ENCODE measurements at regions not wholly inside any gene's neighbourhood (a gene's known extent, or its start where the extent isn't known, plus 50 kb on each side); places are given as distances from the start of the nearest gene placed in this dataset.

- no peak for DNase-seq (ENCODE audit: low read depth in 2 of 2, low spot score in 1 of 2)
Observed at GRCh38 chr1:47627016-47627415, 189.2 kb downstream of the FOXD2 start.

DNA sequence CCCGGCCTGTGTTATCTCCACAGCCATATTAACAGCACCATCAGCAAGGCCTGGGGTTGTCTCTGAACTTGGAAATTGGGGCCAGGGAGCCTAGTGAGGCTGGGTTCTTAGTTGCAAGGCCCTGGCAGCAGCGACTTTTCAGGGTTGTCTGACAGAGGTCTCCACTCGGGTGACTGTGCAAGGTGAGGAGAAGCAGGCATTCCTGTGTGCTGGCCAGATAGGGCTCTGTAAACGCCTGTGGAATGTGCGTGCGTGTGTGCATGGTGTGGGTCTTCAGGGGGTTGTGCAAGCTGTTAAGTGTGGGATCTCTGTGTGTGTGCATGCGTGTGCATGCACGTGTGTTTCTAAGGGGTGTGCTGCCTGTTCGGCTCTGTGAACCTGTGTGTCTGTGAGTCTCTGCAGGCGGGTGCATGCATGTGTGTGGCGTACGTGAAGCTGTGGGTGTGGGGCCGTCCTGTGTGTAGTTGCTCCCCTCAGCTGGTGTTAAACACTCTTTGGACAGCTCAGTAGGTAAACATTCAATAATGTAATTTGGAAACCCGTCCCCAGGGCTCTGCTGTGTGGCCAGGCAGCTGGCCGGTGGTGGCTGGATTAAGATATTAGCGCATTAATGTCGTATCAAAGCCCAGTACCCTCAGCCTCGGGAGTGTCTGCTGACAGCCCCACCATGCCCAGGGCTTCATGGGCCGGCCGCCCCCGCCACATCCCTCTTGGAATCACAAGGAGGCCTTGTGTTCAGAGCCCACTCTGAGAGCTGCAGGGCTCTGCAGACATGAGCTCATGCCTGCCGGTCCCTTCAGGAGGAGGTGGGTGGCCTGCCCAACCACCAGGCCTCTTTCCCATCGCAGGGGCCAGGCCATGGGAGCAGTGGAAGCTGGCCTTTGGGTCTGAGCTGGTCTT, 189.9 kb downstream of the FOXD2 start:
- no peak for DNase-seq (ENCODE audit: low read depth in 2 of 2, low spot score in 1 of 2)

DNA sequence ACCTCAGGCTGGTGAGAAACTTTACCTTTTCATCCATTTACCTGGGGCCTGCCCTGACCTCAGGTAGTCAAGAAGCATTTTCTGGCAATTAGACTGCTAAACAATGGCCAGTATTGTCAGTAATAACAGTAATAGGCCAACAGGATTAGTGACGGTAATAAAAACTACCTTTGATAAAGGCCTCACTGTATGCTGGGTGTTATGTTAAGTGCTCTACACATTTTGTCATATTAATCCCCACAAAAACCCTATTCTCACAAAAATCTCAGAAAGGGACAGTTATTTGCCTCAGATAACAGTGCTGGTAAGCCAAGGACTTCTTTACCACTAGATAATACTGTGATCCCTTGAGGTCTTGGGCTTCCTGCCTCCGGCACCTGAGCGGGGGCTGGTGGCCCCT, 191.4 kb downstream of the FOXD2 start:
- DNase-seq (ENCODE audit: low read depth in 2 of 2, low spot score in 1 of 2), result no peak

GRCh38 chr1:47630346-47630745, 192.5 kb downstream of the FOXD2 start:
- no peak for DNase-seq (ENCODE audit: low read depth in 2 of 2, low spot score in 1 of 2)

DNA sequence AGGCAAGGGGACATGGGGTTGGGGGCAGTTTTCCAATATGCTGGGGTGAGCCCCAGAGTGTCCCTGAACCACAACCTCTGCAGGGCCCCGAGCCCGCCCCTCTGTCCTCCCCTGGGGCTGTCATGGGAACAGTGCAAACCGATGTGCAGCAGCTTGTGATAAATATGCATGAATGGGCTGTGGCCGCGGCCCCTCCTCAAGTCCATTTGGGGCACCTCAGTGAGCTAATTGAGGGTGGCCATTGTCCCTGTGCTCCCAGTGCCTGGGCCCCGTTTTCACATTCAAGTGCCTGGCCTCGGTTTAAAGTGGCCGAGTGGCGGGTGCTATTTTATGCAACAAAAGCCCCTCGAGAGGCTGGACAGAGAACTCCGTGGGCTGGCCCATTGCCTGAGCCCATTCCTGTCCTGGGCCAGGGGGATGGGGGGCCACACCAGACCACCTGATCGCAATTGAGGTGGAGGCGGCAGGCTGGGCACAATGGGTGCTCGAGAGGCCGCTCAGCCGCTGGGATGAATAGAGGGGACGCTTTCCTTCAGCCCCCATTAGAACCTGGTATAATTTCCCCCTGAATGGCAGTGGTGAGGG, 193.7 kb downstream of the FOXD2 start:
- DNase-seq (ENCODE audit: low read depth in 2 of 2, low spot score in 1 of 2), result no peak

- no peak for DNase-seq (ENCODE audit: low read depth in 2 of 2, low spot score in 1 of 2)
Observed at GRCh38 chr1:47635111-47635510, 197.3 kb downstream of the FOXD2 start.

GRCh38 chr1:47635597-47635996, 197.8 kb downstream of the FOXD2 start:
- DNase-seq (ENCODE audit: low read depth in 2 of 2, low spot score in 1 of 2), result no peak

DNA sequence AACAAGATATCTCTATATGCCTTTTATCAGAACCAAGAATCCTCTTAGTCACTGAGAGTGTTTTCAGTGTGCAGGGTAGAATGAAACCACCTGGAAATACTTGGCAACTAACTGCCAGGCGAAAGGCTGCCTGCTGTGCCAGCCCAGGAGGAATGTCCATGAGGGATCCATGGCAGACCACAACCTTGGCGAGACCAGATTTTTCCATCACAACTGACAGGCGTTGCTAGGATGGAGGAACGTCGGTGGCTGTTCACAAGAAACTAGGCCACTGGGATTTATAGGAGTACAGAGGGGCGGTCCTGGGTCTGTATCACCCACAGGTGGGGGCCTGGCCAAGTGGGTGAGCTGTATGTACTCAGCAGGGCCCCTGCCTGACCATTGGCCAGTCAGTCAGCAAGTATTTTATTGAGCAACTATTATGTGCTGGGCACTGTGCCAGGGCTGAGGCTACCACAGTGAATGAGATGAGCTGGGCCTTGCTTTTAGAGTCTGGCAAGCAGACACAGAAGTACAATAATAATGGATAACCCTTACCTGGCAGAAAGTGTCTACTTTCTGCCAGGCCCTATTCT, 199.4 kb downstream of the FOXD2 start:
- DNase-seq (ENCODE audit: low read depth in 2 of 2, low spot score in 1 of 2), result no peak

GRCh38 chr1:47638240-47638639, 200.4 kb downstream of the FOXD2 start:
- no peak for DNase-seq (ENCODE audit: low read depth in 2 of 2, low spot score in 1 of 2)

GRCh38 chr1:47638713-47639112, 200.9 kb downstream of the FOXD2 start:
- no peak for DNase-seq (ENCODE audit: low read depth in 2 of 2, low spot score in 1 of 2)

DNA sequence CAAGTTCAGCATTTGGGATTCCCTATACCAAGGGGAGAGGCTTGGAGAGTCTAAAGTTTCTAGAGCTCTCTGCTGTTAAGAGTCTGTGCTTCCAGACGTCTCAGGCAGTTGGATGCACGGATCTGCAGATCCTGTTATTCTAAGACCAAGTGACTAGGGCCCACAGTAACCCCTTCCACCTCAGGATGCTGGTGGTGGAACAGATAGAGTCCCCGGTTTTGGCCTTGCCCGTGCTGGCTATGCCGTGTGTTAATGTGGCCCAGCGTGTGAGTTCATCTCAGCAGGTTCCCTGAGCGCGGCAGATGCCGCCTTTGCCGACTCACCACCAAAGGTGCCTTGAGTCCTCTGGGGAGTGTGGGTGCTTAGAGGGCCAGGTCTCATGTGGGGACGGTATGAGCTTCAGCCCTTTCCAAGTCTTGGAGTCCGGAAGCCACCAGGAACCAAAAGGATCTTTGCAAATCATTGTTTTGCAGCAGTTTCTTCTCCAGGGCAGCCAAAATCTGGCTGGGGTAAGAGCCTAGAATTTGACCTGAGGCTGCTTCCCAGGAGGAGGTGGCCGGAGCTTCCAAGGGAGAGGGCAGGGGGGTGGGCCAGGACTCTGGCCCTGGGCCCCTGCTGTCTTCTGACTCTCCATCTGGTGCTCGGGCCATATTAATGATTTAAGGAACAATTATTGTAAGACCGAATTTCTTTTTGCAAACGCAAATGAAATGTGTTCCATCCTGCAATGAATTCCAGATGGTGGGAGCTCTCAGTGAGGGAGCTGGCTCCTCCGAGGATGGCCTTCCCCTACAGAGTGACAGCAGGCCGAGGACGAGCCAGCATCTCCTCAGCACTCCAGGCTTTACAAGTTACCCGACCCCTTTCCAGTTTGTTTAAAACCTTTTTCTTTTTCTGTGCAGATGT, 205.7 kb downstream of the FOXD2 start:
- no peak for DNase-seq (ENCODE audit: low read depth in 2 of 2, low spot score in 1 of 2)

DNA sequence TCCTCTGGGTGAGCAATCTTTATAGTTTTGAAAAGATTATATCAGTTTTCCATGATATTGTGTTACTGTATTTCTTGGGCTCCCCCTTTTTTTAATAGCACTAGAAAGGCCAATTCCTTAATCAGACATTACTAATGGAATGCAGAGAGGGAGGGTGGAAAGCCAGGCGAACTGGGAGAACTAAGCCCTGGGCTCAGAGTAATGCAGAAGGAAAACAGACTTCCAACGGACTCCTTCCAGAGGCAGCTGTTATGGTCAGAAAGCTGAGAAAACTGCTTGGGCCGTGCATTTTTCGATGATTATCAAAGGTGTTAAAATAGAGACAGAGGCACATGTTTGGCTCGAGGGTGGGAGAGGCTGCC, 206.3 kb downstream of the FOXD2 start:
- no peak for DNase-seq (ENCODE audit: low read depth in 2 of 2, low spot score in 1 of 2)

DNA sequence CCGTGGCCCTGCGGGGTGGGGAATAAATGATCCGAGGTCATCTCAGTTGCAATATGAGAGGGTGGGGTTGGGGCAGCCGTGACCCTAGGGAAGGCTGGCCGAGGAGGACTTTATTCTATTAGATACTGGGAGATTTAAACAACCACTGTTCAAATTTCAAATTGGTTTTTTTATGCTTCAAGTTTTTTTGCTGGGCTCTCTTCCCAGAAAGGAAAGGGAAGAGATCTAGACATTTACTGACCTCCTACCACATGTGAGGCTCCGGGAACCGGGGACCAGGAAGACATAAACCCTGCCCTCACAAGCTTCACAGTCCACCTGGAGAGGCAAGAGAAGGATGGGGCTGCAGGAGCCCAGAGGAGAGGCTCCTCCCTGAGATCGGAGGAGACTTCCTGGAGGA, 207.3 kb downstream of the FOXD2 start:
- no peak for DNase-seq (ENCODE audit: low read depth in 2 of 2, low spot score in 1 of 2)

DNA sequence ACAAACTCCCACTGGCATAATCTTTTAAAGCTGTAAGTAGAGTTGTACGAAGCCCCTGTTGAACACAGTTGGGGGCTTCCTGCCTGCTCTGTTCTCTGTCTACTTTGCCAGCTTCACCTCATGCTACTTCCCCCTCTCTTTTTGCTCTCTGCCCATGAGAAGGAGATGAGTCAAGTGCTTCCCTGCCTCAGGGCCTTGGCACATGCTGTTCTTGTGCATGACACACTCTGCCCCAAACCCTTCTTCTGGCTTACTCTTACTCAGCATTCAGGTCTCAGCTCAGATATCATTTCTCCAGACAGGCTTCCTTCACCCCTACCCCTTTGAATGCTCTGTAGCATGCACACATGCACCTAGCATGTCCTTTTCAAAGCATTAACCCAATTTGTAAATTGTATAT, 208.8 kb downstream of the FOXD2 start:
- no peak for DNase-seq (ENCODE audit: low read depth in 2 of 2, low spot score in 1 of 2)

DNA sequence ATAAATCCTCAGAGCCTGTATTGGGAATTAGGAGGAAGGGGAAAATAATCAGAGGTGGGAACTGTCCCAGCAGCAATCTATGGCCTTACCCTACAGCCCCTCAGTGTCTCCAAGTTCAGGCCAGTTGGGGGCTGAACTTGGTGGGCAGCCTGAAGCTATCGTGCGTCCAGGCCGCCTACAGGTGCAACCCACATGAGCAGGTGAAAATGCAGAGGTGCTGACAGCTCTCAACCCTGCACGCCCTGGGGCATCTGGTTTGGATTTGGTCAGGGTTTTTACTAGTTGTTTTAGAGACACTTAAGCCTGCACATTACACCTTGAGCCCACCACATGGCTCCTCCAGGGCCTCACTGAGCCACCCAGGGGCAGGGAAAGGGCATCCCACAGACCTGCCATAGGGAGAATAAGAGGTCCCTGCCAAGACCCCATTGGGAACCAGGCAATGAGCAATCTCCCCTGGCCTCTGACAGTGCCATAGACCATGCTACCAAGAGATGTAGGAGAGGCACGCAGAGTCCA, 209.5 kb downstream of the FOXD2 start:
- no peak for DNase-seq (ENCODE audit: low read depth in 2 of 2, low spot score in 1 of 2)

- no peak for DNase-seq (ENCODE audit: low read depth in 2 of 2, low spot score in 1 of 2)
Observed at GRCh38 chr1:47650205-47650604, 212.4 kb downstream of the FOXD2 start.

DNA sequence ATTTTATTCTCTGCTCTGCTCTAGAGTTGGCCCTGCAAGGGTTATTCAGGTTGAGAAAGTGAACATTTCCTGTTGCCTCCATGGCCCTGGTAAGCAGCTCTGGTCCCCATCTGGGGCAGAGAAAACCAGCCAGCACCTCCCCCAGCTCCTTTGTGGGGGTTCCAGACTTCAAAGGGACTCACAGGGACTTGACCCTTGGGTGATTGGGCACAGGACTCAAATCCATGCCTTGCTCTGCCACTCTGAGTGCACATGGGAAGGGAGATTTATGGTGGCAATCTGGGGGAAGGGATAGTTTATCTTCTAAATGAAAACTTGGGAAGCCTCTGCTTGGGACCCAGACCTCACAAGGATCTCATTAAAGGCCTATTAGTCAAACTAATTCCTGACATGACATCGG, 212.8 kb downstream of the FOXD2 start:
- no peak for DNase-seq (ENCODE audit: low read depth in 2 of 2, low spot score in 1 of 2)

- no peak for DNase-seq (ENCODE audit: low read depth in 2 of 2, low spot score in 1 of 2)
Observed at GRCh38 chr1:47651311-47652089, 213.7 kb downstream of the FOXD2 start.

- DNase-seq (ENCODE audit: low read depth in 2 of 2, low spot score in 1 of 2), result no peak
Observed at GRCh38 chr1:47655521-47656300, 217.9 kb downstream of the FOXD2 start.

Measured in stimulated activated CD8-positive, alpha-beta memory T cell treated with anti-CD3 and anti-CD28 coated beads, Interleukin-4, amount 100 ng/mL, for 4 hours (primary cell).